ENCODE measurements at regions not wholly inside any gene's neighbourhood (a gene's known extent, or its start where the extent isn't known, plus 50 kb on each side); places are given as distances from the start of the nearest gene placed in this dataset.
"Not testable (repeated sequence)": the region's sequence is repeated elsewhere in the genome, so short reads cannot be mapped to it uniquely, and the experiment has no call there.

DNA sequence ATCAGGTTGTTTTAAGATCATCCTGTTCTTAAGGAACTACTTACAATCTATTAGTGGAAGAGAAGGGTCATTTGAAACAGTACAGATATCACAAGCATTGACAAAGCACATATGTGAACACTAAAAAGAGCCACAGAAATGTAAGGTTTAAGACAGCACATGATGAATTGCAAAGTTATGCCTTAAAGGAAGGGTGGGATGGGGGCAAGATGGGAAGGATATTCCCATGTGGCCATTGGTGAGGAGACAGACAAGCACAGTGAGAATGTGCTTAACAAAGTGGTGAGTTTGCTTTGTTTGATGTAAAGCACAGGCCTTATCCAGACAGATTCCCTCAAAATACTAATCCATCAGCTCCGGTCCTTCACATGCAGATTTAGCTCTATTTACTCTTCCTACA is 151.6 kb upstream of the IVNS1ABP start:
- no peak for DNase-seq (ENCODE audit: low spot score)

GRCh38 chr1:185467122-185467521 is 150.1 kb upstream of the IVNS1ABP start:
- DNase-seq (ENCODE audit: low spot score), result no peak

DNA sequence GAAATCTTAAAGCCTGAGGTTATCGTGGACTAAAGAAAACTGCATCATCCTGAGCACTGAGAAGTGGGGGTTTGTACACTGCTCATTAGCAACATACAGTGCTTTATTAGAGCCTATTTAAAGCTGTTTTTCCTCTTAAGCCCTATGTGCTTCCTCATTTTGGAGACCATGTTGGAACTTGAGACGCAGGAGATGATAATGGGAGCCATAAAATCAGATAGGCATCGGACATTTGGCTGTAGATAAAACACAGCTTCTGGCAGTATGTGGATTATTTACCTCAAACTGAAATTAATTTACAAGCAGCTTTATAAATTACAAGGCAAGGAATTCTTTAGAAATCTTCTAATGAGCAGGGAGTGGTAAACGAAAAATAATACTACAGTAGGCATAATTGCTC is 147.7 kb upstream of the IVNS1ABP start:
- no peak for DNase-seq (ENCODE audit: low spot score)

- DNase-seq (ENCODE audit: low spot score), result no peak
Measured at GRCh38 chr1:185463433-185463832, 146.4 kb upstream of the IVNS1ABP start.

GRCh38 chr1:185463011-185463410 is 146.0 kb upstream of the IVNS1ABP start:
- DNase-seq (ENCODE audit: low spot score), result no peak

- not testable (repeated sequence) for DNase-seq (ENCODE audit: low spot score)
Measured at GRCh38 chr1:185460723-185461122, 143.7 kb upstream of the IVNS1ABP start.

DNA sequence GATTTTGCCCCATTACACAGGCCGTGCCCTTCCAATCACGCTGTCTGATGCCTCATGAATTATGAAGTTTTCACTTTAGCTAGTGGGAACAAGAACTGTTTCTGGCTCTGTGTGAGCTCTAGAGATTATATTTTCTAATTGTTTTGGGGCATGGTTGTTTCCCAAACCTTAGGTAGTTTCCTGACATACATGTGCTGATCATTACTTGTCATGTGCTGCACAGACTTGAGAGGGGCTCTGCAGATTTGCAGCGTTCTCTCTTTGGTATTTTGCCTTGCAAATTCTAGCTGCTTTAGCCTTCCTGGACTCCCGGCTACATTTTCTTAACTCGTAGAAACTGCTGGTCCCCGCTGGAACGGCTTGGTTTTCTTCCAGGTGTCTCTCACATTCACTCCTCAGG is 142.1 kb upstream of the IVNS1ABP start:
- DNase-seq (ENCODE audit: low spot score), result no peak

DNA sequence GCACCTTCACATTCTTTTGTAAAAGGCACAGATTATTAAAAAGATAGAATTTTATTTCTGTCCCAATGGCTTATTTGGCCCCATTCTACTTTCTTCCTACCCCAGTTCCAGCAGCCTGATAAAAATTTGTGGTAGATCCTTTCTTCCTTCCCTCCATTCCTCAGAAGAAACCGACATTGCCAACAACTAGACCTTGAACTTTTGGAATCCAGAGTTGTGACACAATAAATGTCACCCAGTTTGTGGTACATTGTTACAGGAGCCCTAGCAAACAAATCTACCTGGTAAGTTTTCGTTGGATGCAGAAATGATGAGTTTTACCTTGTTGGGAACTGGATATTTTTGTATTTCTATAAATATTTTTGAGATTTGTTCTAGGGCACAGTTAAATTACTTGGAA is 141.6 kb upstream of the IVNS1ABP start:
- no peak for DNase-seq (ENCODE audit: low spot score)

- peak; percentile 21 for DNase-seq (ENCODE audit: low spot score)
Measured at GRCh38 chr1:185453496-185454192, 136.6 kb upstream of the IVNS1ABP start.

- no peak for DNase-seq (ENCODE audit: low spot score)
Measured at GRCh38 chr1:185450917-185451316, 133.9 kb upstream of the IVNS1ABP start.

DNA sequence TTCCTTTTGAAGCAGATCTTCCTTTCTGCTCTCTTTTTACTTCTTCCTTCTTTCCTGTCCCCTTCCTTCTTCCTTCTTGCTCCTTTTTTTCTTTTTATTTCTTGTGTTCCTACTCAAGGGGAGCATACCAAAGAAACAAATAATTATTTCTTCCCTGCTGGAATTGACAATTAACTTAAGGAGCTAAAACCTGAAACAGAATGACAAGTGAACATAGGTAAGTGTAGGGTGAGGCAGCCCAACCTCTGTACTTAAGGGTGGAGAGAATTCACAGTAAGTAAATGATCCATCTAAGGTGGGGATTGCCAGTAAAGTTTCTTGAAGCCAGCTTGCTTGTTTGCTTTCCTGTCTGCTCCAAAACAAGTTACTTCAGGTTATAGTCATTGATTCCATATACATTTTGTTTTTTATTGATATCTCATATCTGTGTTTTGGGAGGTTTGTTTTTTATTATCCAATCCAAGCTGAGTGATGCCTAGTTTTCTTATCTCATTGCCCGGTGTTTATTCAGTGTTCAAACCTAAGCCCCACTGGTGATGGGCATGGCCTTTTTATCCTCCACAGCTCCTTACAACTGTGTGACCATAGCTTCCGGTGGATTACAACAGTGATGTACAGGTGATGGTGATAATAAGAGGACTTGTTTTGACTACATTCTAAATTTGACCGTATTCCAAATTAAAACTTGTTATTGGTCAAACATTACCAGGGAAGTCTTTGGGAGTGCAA is 133.2 kb upstream of the IVNS1ABP start:
- DNase-seq (ENCODE audit: low spot score), result no peak

DNA sequence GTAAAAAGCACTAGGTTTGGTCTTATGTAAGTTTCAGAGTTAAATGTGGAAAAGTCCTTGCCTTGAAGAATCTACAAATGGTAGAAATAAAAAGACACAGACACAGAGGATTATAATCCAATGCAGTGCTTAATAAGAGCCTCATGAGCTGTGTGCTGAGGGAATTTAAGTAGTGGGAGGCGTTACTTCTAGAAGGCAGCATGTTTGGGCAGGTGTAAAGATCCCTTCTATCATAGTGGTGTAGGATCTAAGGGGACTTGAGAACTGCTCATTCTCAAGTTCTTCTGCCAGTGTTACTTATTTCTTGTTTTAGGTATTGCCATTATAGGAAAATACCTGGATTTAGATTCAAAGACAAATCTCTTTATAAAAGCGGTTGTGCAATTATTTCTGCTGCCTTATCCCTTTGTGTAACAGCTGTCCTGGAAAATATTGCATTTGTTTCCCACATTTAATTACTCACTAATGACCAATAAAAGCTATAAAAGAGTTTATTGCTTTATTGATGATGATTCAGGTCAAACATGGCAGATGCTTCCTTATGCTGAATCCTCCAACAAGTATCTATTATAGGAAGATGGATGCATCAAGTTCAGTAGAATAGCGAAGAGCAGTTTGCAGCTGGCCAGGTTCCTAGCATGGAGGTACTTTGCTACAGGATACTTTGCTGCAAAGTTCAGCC is 132.5 kb upstream of the IVNS1ABP start:
- no peak for DNase-seq (ENCODE audit: low spot score)

DNA sequence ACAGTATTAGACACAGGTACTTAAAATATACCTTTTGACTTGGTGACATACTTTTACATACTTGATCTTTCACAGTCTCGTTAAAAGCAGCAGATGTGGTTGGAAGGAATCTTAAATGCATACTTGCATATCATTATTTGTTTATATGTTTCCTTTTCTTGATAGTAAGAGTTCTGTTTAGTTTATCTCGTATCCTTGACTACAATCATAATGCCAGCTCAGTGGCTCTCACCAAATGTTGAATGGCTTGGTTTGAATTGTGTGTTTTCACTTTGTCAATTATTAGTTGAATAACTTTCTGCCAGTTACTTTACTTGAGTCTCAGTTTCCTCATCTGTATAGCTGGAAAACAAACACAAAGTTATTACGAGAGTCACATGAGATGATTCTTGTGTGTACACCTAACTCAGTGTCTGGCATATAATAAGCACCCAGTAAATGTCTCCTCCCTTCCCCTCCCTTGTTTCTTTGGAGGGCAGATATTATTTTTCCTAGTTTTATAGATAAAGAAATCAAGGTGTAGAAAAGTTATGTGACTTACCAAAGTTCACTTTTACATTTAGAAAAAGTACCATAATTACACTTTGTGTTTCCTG is 131.6 kb upstream of the IVNS1ABP start:
- DNase-seq (ENCODE audit: low spot score), result no peak

GRCh38 chr1:185446131-185446530 is 129.1 kb upstream of the IVNS1ABP start:
- no peak for DNase-seq (ENCODE audit: low spot score)

DNA sequence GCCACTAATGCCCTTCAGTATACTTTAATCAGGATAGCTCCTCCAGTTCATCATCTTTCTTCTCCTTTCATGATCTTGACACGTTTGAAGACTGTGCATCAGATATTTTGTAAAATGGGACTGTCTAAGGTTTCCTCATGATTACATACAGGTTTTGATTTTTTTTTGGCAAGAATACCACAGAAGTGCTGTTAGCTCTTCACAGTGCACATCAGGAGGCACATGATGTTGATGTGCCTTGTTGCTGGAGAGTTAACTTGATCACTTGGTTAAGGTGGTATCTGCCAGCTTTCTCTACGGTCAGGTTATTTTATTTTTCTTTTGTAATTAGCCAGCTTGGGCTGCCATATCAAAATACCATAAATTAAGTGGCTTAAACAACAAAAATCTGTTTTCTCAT is 128.6 kb upstream of the IVNS1ABP start:
- no peak for DNase-seq (ENCODE audit: low spot score)

GRCh38 chr1:185444676-185445075 is 127.6 kb upstream of the IVNS1ABP start:
- no peak for DNase-seq (ENCODE audit: low spot score)

DNA sequence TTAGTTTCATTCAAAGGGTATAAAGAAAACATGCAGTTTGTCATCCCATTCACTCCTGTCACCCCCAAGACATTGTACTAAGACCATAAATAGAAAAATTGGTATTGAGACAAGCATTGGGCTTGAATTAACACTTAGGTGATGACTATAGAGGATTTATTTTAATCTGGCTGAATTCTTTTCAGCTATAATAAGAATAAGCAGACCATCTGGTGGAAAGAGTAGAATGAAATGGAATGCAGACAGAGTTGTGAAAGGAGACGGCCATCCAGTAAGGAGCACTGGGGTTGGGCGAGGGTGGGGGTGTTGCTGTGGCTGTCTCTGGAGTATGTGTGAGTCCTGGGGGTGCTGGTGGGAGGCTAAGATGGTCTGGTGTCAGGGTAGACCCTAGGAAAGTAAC is 125.0 kb upstream of the IVNS1ABP start:
- DNase-seq (ENCODE audit: low spot score), result no peak

DNA sequence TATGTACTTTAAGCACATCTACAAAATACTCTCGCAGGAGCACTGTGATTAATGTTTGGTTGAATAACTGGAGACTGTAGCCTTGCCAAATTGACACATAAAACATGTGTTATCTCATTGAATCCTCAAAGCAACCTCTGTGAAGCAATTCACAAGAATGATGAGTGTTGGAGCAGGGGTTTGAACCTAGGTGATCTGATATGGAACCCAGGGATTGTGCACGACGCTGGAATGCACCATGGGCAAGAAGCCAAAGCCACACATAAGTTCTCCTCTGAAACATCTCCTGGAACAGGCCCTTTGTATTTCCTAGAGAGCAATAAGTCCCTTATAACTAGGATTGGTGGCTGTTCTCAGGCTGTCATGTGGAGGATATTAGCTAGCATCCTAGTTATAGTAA is 124.6 kb upstream of the IVNS1ABP start:
- DNase-seq (ENCODE audit: low spot score), result no peak

DNA sequence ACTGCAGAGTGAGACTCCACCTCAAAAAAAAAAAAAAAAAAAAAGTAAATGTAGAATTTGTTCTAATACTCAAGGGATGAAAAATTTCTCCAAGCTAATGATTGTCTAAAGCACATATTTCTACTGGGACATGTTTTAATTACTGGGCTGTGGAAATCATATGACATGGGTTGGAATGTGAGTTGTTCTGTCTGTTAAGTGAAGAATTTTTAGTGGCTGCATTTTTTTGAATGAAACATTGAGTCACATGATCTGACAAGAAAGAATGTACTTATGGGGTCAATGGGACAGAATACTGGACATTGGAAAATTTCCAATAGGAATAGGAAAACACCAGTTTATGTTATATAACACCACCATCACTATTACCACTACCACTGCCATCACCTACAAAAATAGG is 123.8 kb upstream of the IVNS1ABP start:
- DNase-seq (ENCODE audit: low spot score), result no peak

DNA sequence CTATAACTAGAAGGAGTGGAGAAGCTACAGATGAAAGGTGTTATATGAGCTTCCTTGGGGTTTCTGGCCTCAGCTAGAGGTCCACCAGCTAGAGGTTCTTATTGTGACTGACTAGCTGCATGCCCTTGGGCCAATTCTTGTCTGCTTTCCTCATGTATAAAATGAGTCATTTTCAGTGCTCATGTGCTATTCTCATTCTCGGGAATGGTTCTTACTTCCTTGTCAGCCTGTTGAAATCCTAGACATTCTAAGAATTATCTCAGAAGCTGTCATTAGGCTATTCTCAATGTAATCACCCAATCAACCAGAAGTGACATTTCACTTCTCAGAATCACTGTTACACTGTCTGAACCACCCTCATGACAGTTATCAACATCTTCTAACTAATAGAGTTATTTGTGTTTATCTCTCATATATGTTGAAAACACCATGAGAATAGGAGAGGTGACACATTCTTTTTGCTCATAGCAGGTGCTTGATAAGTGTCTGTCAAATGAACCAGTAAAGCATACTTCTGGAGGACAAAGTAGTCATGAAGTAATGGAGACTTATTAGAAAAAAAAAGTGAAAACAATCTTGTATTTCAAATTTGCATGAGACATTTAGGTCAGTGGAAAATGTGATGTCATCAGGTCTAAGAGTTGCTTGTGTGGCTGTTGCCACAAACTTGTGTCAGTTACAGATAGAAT is 122.8 kb upstream of the IVNS1ABP start:
- peak; percentile 33 for DNase-seq (ENCODE audit: low spot score)

DNA sequence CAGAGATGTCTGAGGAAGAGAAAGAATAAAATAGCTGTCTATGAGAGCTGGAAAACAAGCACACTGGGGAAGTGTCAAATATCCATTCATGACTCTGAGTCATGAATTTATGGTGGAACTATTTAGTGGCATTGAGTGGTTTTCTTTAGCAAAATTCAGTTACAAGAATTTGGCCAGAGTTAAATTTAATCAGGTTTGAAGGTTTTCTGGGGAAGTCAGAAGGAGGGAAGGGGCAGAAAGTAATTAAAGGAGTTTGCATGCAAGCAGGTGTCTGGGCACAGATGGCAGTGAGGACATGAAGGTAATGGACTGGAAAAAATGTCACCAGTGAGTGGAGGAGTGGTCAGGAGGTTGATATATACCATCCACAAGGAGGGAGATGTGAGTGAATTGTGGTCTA is 121.9 kb upstream of the IVNS1ABP start:
- DNase-seq (ENCODE audit: low spot score), result no peak

DNA sequence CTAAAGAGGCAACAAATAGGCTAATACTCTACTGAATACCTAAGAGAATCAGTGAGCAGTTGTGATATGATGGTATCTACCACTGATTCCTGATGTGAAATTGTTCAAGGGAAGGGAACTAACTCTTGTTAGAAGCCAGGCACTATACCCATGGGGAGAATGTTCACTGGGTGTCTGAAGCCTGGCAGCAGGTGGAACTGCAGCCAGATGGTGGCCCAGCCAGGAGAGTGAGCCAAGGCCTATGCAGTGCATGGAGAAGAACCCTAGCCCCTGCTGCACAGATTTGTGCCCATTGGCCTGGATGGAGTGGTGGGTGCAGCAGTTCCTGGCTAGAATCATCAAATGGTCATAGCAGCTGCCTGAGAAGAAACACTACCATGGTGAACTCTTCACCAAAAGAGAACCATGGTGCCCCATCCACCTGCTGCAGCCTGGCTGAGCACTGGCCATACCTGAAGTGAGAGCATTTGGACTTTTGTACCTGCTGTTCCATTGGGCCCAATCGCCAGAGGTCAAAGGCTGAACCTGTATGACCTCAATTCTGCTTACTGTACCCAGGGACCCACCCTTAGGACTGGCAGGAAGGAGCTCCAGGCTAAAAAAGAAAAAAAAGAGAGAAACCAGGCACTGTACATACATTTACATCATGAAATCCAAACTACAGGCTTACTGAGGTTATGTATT is 118.8 kb upstream of the IVNS1ABP start:
- DNase-seq (ENCODE audit: low spot score), result no peak

All from kidney capillary endothelial cell (primary cell).